ENCODE measurements at regions not wholly inside any gene's neighbourhood (a gene's known extent, or its start where the extent isn't known, plus 50 kb on each side); places are given as distances from the start of the nearest gene placed in this dataset.
"Not testable (repeated sequence)": the region's sequence is repeated elsewhere in the genome, so short reads cannot be mapped to it uniquely, and the experiment has no call there.

DNA sequence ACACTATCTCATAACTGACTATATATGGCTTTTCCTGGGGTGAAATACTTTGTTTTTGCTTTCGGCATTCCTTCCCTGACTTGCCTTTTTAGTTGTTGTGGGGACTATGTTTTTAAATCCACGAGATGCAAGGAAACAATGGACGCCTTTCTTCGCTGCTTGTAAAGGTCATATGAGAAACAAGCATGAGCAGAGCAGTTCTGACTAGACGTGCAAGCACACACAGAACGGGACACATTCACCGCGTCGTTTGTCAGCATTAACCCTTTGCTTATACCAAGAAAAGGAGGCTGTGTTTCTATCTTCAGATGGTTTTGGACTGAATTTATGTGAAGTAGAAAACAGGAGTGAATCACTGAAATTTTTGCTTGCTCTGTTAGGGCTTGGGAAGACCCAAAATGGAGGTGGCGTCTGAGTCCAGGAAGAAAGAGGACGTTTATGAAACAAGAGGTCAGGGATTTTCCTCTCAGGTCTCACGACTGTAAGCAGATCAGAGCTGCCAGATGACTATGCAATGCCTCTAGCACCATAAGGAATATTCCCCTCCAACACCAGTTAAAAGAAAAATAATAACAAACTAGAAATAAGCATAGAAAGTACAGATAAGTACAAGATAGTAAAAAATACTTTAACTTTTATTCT is 358.9 kb downstream of the DLEU7 start:
- no peaks in the 10 kb centered on the region for H3K4me1 ChIP-seq
- TF ChIP-seq CTCF (IDR thresholded peaks at IDR 0.05): no peak
- TF ChIP-seq POLR2A (IDR thresholded peaks at IDR 0.05): no peak
- no peak overlapping the region for H3K27ac ChIP-seq
- no peak for ATAC-seq
- WGBS, 2 donors: 31 to 37% methylated on average over 12 of the region's 12 CpGs
- no peak for DNase-seq
- H3K36me3 ChIP-seq (replicated peaks in 1 of 2; ENCODE audit: insufficient read depth in 1 of 2, low read depth in 2 of 2): no peaks in the 10 kb centered on the region
- H3K4me3 ChIP-seq: no peak overlapping the region
- no peaks in the 10 kb centered on the region for H3K9me3 ChIP-seq
- no peaks in the 10 kb centered on the region for H3K27me3 ChIP-seq
- intact Hi-C loops (cut with DNase I): no loop called here

DNA sequence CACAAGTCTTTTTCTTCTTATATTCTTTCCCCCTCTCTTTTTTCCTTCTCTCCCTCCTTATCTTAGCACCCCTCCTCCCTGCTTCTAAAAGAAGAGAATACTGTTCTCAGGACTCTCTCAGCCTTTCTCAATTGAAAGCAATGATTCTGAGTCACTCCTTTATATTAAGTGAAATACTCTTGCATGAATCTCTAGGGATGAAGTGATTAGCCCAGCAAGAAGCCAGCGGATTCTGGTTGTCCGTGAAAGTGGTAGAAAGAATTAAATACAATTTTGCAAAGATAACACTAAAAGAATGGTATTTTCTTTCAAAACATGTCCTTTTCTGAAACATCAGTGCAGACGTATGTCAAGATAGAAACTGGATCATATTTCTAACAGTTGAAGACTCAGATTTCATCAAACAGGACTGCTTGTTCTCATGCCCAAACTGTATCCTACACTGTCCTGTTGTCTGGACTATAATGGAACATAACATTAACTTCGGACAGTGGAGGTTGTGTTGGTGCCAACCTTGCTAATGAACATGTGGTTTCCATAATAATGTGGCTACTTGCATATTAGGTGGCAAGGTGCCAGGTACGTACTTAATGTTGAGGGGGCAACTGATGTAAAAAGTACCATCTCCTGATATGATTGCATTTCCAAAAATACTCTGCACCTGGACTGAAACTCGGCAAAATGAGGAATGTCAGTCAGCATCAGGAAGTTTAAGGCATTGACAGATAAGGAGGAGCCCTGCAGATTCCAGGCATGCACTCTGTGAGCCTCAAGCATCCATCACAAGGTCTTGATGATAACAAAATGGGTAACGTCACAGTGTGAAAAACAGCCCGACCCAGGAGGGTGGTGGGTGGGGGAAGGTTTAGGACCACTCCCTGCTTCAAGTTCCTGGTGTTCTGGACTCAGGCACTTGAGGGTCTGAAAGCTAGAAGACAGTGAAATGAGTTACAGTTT is 357.2 kb downstream of the DLEU7 start:
- DNase-seq (no peak), ATAC-seq (no peak)
- no peak for TF ChIP-seq CTCF (IDR thresholded peaks at IDR 0.05)
- TF ChIP-seq POLR2A (IDR thresholded peaks at IDR 0.05): no peak
- WGBS, 2 donors: 48 to 56% methylated on average over 8 of the region's 8 CpGs
- no peak overlapping the region for H3K27ac ChIP-seq
- H3K4me1 ChIP-seq: no peaks in the 10 kb centered on the region
- H3K4me3 ChIP-seq: no peak overlapping the region
- no peaks in the 10 kb centered on the region for H3K36me3 ChIP-seq (replicated peaks in 1 of 2; ENCODE audit: insufficient read depth in 1 of 2, low read depth in 2 of 2)
- intact Hi-C loops (cut with DNase I): no loop called here
- H3K9me3 ChIP-seq: no peaks in the 10 kb centered on the region
- H3K27me3 ChIP-seq: no peaks in the 10 kb centered on the region

DNA sequence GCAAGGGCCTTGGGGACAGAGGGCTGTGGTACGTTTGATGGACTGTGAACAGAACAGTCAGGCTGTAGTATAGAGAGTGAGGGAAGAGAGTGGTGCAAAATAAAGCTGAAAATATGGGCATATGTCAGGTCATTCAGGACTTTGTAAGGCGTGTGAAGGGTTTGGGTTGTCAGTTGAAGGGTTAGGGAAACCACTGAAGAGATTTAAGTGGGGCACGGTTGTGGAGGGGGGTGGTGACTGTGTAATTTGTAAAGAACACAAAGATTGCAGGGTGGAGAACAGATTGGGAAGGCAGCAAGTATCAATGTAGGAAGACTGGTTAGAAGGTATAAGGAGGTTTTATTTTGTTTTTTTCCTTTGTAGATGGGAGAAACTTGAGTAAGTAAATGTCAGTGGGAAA is 349.8 kb downstream of the DLEU7 start:
- 53 to 62% methylated on average over 3 of the region's 3 CpGs for WGBS, 2 donors
- Histone ChIP-seq H3K36me3 (replicated peaks in 1 of 2; ENCODE audit: insufficient read depth in 1 of 2, low read depth in 2 of 2) (no peaks in the 10 kb centered on the region), H3K4me3 (no peak overlapping the region), H3K9me3 (no peaks in the 10 kb centered on the region), H3K4me1 (no peaks in the 10 kb centered on the region), H3K27ac (no peak overlapping the region), H3K27me3 (no peaks in the 10 kb centered on the region)
- TF ChIP-seq CTCF (IDR thresholded peaks at IDR 0.05) (no peak), POLR2A (IDR thresholded peaks at IDR 0.05) (no peak)
- no peak for DNase-seq
- no peak for ATAC-seq
- intact Hi-C loops (cut with DNase I): no loop called here

DNA sequence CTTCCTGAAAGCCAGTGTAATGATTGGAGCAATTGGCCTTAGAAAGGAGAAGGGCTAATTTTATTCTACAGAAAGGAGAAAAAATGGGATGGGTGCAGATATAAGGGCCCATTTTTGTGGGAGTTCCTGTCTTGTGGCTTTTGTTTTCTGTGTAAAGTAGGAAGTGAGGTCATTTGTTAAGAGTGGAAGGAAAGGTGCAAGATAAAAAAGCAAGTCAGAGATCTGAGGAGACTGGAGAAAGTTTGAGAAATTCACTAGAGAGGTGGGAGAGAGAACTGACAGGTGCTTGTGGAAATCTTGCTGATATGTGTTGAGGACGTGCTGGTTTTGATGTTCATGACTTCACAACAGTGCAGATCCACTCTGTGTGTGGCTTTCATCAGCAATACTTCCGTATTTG is 349.4 kb downstream of the DLEU7 start:
- Histone ChIP-seq H3K36me3 (replicated peaks in 1 of 2; ENCODE audit: insufficient read depth in 1 of 2, low read depth in 2 of 2) (no peaks in the 10 kb centered on the region), H3K27me3 (no peaks in the 10 kb centered on the region), H3K9me3 (no peaks in the 10 kb centered on the region), H3K27ac (no peak overlapping the region), H3K4me1 (no peaks in the 10 kb centered on the region), H3K4me3 (no peak overlapping the region)
- no peak for DNase-seq
- WGBS, 2 donors: 68 to 86% methylated on average over 2 of the region's 2 CpGs
- ATAC-seq: no peak
- TF ChIP-seq POLR2A (IDR thresholded peaks at IDR 0.05): no peak
- TF ChIP-seq CTCF (IDR thresholded peaks at IDR 0.05): no peak
- intact Hi-C loops (cut with DNase I): no loop called here

GRCh38 chr13:50503212-50503611 is 340.3 kb downstream of the DLEU7 start:
- H3K4me3 ChIP-seq; H3K4me1 ChIP-seq; intact Hi-C loops (cut with DNase I); DNase-seq; H3K9me3 ChIP-seq; H3K27ac ChIP-seq; H3K27me3 ChIP-seq; H3K36me3 ChIP-seq (replicated peaks in 1 of 2; ENCODE audit: insufficient read depth in 1 of 2, low read depth in 2 of 2); ATAC-seq: not testable (repeated sequence)
- WGBS, 2 donors: 86 to 100% methylated on average over 1 of the region's 1 CpG

All from body of pancreas (tissue), 4 donors.